ENCODE measurements at regions not wholly inside any gene's neighbourhood (a gene's known extent, or its start where the extent isn't known, plus 50 kb on each side); places are given as distances from the start of the nearest gene placed in this dataset.

- DNase-seq, result no peak
These were observed 1322.1 kb upstream of the ZEB2 start for GRCh38 chr2:145841973-145842372.

DNA sequence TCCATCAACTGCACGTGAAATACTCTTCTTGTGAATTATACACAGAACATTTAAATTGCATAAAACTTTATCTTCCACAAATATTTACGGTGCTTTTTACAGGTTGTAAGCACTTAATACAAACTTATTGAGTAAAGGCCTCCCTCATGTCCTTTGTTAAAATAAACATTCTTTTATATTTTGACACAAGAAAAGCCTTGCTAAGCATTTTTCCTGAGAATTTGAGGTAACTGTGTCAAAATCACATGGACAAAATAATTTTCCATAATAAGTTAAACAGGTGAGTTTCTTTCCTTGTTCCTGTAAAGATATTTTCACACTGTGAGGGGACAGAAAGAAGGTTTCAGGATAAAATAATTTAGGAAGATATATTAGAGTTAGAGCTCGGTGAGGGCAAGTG lies 1317.1 kb upstream of the ZEB2 start:
- DNase-seq, result no peak

DNA sequence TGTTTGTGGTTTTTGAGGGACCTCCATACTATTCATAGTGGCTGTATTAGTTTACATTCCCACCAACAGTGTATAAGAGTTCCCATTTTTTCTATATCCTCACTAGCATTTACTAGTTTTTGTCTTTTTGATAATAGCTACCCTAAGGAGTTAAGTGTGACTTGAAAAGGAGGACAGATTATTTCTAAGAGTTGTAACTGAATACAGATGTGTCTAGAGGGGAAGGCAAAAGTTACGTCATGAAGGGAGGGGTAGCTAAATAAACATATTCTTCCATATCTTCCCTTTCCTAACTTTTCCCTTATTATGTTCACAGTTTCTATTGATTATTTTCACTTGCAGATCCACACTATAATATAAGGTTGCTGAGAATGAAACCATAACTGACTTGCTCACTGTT lies 1315.7 kb upstream of the ZEB2 start:
- no peak for DNase-seq

- no peak for DNase-seq
These were observed 1312.8 kb upstream of the ZEB2 start for GRCh38 chr2:145832681-145833080.

- DNase-seq, result no peak
These were observed 1310.0 kb upstream of the ZEB2 start for GRCh38 chr2:145829931-145830330.

- no peak for DNase-seq
These were observed 1307.3 kb upstream of the ZEB2 start for GRCh38 chr2:145827235-145827634.

GRCh38 chr2:145824384-145824783 lies 1304.5 kb upstream of the ZEB2 start:
- DNase-seq, result no peak

DNA sequence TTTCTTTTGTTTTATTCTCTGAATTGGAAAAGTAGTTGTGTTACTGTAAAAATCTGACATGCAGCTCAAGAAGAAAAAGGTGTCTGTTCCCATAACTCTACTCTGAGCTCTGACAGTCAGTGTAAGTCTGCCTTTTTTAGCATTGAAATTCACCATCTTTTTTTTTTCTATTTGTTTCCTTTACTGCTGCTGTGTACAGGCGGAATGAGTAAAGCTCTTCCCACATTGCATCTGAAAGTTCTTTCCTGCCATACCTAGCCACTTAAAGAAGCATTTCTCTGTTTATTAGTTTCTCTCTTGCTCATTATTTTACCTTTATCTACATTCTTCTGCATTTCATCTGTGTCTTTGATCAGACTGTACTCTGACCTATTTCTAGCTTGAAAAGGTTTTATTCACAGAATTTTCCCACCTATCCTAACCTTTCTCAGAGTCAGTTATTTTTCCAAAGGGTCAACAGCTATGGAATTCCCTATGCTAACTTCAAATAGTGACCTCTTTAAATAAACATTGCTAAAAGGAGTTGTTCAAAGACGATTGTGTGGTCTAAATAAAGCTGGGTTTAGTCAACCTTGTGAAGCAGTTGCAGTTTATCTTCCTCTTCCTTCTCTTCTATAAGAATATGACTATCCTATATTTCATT lies 1303.1 kb upstream of the ZEB2 start:
- no peak for DNase-seq

DNA sequence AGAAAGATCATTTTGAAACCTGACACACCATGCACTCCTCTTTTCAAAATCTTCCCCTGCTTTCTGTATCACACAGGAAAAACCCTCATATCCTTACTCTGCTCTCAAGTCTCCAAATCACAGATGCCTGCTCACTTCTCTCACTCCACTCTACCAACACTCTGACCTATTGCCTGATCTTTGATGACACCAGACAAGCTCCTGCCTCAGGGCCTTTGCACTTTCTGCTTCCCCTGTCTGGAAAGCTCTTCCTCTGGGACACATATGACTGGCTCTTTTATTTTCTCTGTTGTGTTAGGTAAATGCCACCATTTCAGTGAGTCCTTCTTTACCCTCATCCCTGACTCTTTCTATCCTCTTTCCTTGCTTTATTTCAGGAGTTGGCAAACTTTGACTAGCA lies 1300.7 kb upstream of the ZEB2 start:
- no peak for DNase-seq

- no peak for DNase-seq
These were observed 1299.1 kb upstream of the ZEB2 start for GRCh38 chr2:145818890-145819504.

DNA sequence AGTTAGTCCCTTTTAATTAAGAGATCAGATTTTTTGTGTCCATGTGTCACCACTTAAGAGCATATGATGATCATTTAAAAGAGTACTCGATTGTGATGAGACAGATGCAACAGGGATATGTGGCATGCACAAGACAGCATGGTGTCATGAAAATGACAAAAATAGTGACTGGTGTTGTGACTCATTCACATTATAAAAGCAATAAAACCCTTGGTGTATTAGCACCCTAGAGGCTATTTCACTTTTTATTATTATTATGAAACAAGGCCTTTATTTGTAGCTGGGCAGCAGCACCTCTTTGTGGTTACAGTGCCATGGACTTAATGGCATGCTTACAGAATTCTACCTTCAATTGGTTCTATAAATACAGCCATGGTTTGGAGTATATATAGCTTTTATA lies 1296.0 kb upstream of the ZEB2 start:
- peak; percentile 7 for DNase-seq

DNA sequence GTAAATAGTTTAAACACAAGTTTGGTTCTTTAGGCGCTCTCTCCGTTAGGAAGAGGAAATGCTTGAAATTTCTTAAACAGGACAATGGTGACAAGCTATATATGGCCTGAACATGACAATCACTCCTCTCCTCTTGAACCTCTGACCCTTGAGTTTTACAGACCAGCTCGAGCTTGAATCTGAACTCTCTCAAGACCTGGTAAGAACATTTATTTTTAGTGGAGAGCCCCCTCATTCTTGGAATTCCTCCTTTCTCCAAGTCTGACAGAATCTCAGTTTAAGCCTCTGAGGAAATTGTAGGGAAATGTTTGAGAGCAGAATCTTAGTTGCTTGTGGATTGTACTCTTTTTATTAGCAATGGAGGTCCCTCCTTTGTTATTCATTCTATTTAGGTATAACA lies 1293.6 kb upstream of the ZEB2 start:
- DNase-seq, result no peak

GRCh38 chr2:145812165-145812554 lies 1292.2 kb upstream of the ZEB2 start:
- DNase-seq, result no peak

DNA sequence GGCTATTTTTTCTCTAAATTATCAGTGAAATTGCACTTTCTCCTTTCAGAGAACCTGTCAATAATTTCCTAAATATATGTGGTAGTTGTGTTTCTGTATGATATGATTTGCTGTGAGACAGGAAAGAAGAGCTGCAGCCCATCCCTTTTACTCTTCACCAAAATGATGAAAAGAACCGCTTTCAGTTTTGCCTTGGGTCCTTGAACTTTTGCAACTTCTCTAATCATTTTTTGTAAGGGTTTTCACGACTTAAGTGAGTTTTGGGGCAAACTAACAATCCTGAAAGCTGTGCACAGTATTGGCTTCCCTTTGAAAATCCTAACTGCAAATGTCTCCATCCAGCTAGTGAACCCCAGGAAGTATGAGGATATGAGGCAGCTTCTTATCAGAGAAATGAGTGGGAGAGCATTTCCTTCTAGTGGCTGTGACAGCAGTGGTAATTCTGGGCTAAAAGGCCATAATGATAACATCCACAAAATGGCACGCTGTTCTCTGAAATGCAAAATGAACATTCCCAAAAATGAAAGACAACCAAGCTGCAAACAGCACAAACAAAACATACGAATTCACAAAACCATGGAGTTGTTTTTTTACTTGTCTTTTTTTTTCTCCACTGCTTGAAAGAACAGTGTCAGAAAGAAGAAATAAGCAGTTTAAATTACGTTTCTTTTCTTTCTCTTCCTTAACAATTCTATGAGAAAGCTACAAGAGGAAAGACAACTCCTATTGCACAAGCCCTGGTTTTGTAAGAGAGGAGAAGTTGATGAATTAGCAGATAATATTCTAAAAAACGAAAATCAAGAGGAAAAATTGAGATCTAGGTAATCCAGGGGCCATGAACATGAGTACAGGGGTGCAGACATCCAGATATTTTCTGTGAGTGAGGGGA lies 1291.6 kb upstream of the ZEB2 start:
- DNase-seq, result no peak

GRCh38 chr2:145807968-145808367 lies 1288.0 kb upstream of the ZEB2 start:
- DNase-seq, result no peak

DNA sequence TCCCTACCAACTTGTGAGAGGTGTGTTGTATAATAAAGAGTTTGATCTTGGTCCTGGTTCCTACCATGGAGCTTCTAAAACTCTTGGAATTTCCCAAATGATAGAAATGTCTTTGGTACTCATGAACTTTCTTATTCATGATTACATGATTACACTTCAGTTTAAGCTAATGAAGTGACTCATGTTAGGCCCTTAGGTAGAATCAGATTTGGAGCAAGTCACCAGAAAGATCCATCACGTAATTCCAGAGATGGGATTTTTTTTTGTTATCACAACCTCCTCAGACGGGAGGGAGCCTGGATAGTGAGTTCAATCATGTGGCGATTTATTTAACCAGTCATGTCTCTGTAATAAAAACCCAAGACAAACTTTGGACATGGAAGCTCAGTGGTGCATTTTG lies 1287.6 kb upstream of the ZEB2 start:
- DNase-seq, result no peak

DNA sequence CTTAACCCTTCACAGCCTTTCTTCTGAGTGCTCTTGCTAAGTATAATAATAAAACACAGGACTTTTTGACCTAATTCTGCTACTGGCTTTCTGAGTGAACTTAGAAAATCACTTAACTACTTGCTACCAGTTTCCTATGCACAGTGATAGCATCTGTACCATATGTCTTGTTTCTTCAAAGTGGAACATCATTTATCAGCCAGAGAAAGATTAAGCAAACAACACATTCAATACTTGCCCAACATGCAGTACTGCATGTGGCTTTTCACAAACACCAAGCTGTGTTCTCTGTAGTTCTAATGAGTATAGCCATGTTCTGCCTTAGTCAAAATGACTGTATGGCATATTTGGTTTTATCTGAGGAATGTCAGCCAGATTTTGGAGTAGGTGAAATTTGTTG lies 1286.6 kb upstream of the ZEB2 start:
- DNase-seq, result no peak

DNA sequence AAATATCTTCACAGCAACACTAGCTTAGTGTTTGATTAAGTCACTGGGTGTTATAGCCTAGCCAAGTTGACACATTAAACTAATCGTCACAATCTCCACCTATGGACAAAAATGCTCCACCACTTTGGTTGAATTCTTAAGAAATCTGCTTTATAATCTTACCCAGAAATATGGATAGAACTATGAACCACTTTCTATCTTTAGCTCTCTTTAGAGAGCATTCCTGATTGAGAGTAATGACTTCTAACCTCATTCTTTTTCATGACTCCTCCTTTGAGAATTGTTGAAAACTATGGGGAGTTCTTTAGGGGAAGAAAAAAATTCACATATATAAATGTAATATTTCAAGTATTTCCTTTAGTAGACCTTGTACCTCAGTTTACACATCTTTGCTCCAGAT lies 1282.2 kb upstream of the ZEB2 start:
- DNase-seq, result no peak

DNA sequence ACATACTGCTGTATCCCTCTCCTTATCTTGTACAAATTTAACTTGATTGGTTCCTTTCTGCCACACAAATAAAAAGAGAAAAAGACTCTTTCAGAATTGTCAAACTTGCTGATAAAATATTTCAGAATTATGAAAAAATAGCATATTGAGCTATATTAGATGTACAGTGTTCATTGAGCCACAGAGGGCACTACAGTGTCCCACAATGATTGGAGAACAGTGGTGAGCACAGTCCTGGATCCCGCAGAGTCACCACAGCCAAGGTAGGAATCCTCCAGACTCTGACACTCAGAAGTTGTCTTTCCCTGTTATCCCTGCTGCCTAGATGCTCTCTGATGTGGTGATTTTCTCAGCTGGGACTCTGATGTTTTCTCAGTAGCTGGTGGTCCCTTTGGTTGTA lies 1281.3 kb upstream of the ZEB2 start:
- DNase-seq, result no peak

DNA sequence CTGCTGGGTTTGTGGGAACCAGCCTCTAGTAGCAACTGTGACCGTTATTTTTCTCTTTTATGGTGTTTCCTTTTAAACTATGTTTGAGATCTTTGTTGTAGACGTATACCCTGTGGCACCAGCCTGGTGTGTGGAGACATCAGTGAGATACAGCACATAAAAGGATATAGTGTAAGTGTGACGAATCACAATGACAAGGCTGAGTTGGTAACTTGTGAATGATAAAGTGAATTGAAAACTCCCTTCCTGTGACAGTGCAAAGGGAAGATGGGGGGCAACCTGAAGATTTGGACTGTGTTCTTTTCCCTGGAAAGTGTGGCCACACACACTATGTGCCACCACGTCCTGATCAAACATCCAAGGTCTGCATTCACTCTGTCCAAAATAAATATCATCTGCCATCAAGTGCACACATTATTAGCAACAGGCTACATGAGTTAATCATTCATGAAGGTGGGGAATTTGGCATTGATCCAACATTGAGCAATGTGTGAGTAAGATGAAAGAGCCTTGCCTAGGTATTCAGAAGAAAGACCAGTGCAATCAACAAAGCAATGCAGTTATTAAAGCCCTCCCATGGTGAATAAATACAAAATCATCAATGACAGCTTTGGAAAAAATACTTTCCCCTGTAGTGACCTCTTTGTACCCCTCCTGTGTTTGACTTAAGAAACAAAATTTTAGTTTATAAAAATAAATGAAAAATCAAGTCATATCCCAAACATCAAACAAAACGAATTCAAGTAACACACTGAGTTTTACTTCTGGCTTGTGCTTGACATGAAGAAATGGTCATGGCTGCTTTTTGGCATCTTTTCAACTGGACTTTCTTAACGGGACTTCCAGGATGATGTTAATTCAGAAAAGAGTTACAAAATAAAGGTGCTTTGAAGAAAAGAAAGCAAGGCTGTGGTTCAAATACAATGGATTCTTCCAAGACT lies 1280.5 kb upstream of the ZEB2 start:
- no peak for DNase-seq

GRCh38 chr2:145799595-145800108 lies 1279.7 kb upstream of the ZEB2 start:
- no peak for DNase-seq

DNA sequence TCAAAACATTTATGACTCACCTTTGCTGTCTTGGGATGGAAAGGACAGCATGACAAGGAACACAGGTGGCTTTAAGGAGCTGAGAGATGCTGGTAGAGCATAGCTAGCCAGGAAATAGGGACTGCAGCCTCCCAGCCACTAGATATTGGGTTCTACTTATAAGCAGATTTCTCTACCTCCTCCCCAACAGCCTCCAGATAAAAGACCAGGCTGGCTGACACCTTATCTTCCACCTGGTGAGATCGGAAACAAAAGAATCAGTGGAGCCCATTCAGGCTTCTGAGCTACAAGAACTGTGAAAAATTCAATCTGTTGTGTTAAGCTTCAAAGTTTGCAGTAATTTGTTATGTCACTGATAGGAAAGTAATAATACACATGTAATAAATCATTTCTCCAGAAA lies 1278.5 kb upstream of the ZEB2 start:
- DNase-seq, result no peak

DNA sequence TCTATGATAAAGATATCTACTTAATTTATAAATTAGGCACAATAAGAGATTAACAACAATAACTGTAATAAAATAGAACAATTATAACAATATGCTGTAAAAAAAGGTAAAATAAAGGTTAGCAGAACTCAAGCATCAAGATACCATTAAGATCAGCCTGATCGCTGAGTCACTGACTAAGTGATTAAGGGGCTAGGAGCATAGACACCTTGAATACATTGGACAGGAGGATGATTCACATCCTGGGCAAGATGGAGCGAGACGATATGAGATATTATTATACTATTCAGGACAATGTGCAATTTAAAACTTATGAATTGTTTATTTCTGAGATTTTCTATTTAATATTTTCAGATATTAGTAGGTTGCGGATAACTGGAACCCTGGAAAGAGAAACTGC lies 1277.8 kb upstream of the ZEB2 start:
- no peak for DNase-seq

Measured in EL (cell line).